ENCODE measurements at regions not wholly inside any gene's neighbourhood (a gene's known extent, or its start where the extent isn't known, plus 50 kb on each side); places are given as distances from the start of the nearest gene placed in this dataset.

DNA sequence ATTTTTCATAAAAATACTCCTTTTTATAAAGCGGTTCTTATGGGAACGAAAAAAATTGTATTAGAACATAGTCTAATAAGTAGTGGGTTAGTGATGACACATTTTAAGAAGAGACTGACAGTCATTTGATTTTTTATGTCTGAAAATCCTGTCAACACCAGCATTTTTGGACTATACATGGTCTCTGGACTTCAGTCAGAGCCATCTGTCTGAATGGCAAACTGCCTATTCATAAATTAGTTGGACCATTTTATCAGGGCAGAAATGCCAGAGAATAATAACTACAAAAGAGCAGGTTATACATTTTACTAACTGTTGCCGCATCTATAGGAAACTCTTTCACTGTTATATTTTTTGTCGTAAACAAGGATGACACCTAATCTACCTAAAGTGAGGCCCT is 437.6 kb downstream of the ZNF804A start:
- TF ChIP-seq, protein P1, sequence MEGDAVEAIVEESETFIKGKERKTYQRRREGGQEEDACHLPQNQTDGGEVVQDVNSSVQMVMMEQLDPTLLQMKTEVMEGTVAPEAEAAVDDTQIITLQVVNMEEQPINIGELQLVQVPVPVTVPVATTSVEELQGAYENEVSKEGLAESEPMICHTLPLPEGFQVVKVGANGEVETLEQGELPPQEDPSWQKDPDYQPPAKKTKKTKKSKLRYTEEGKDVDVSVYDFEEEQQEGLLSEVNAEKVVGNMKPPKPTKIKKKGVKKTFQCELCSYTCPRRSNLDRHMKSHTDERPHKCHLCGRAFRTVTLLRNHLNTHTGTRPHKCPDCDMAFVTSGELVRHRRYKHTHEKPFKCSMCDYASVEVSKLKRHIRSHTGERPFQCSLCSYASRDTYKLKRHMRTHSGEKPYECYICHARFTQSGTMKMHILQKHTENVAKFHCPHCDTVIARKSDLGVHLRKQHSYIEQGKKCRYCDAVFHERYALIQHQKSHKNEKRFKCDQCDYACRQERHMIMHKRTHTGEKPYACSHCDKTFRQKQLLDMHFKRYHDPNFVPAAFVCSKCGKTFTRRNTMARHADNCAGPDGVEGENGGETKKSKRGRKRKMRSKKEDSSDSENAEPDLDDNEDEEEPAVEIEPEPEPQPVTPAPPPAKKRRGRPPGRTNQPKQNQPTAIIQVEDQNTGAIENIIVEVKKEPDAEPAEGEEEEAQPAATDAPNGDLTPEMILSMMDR (conservative IDR thresholded peaks at IDR 0.05), result no peak
- TF ChIP-seq ZFX (IDR thresholded peaks at IDR 0.05), result no peak

Data from C4-2B (cell line).